Ovary (tissue), 7 donors: ENCODE measurements at regions not wholly inside any gene's neighbourhood (a gene's known extent, or its start where the extent isn't known, plus 50 kb on each side); places are given as distances from the start of the nearest gene placed in this dataset.

Experiments used
- DNase-seq, 5 donors: peaks; one replicate each; pipeline ENCODE4 v3.0.0-alpha.2; 2019 to 2020
- H3K27ac ChIP-seq, 2 donors: fragments of 200-600 bp; one replicate each; pipeline versions ENCODE4 v1.5.1 to v1.8.0; 2019 to 2022
- H3K27me3 ChIP-seq: fragments of 200-600 bp; one replicate; pipeline ENCODE4 v1.8.0; 2022
- H3K36me3 ChIP-seq: fragments of 200-600 bp; sonication (generic); one replicate; pipeline ENCODE4 v1.5.1; 2019
- H3K4me1 ChIP-seq: one replicate; pipeline ENCODE4 v1.8.1; 2013; ENCODE audit warnings: mild to moderate bottlenecking, moderate library complexity; ENCODE audit not compliant: insufficient read depth
- H3K4me3 ChIP-seq: fragments of 200-600 bp; sonication (generic); one replicate; pipeline ENCODE4 v1.5.1; 2017
- H3K9me3 ChIP-seq, 2 donors: fragments of 200-600 bp in 1 of 2; sonication (generic) in 1 of 2; one replicate each; pipeline versions ENCODE4 v1.5.1 to v1.8.1; 2013 to 2019; ENCODE audit warnings: mild to moderate bottlenecking in 1 of 2, moderate library complexity in 1 of 2
- CTCF ChIP-seq, 3 donors: fragments of 450-650 bp in 2 of 3; fragments of 200-600 bp in 1 of 3; IDR thresholded peaks; one replicate each; pipeline versions ENCODE4 v1.5.1 to v1.8.0; 2016 to 2022; ENCODE audit warnings: antibody characterized with exemption in 3 of 3, mild to moderate bottlenecking in 1 of 3
- EP300 ChIP-seq: sonication (generic); formaldehyde crosslinking; IDR thresholded peaks from one replicate; pipeline ENCODE4 v1.6.1; 2017; ENCODE audit warnings: antibody characterized with exemption
- POLR2A ChIP-seq: fragments of 450-650 bp; IDR thresholded peaks from one replicate; pipeline ENCODE4 v1.6.1; 2017; ENCODE audit warnings: antibody characterized with exemption, mild to moderate bottlenecking, moderate library complexity
- WGBS, 3 donors: extraction: QIAGEN DNeasy Blood & Tissue Kit in 1 of 3; methylation state at CpG; one replicate each; pipeline versions ENCODE4 v1.1.5 to v1.1.7; 2013 to 2017; 5-methylcytosine and 5-hydroxymethylcytosine counted together
- intact Hi-C, 4 donors: fragments of 100-400 bp; cut with DNase I; formaldehyde crosslinking; loops; one replicate each; pipeline versions ENCODE4 v1.11.0 to v1.15.1; 2022 to 2023
- donor health status: DM: no; HTN: no; CAD: no; lungs with moderate emphysema.
- donor health status: DM: no; HTN: no; CAD: no.
- donor health status: Bipolar disorder and iron deficiency.
- donor health status: DM: no; HTN: no; CAD: no.
- donor health status: DM: yes; HTN: yes; CAD: no.

- H3K27ac ChIP-seq: no peak overlapping the region
- no peaks in the 10 kb centered on the region for H3K9me3 ChIP-seq
- DNase-seq: no peak
- intact Hi-C loops: no loop called here
- H3K36me3 ChIP-seq: no peaks in the 10 kb centered on the region
- H3K27me3 ChIP-seq: no peaks in the 10 kb centered on the region
- no peak overlapping the region for H3K4me3 ChIP-seq
- TF ChIP-seq EP300: no peak
- no peak for TF ChIP-seq POLR2A
- H3K4me1 ChIP-seq: no peaks in the 10 kb centered on the region
Measured at GRCh38 chr5:54823006-54823405, 162.4 kb downstream of the ESM1 start.

GRCh38 chr5:54822324-54822687 lies 163.1 kb downstream of the ESM1 start:
- H3K27ac ChIP-seq: no peak overlapping the region
- H3K9me3 ChIP-seq: no peaks in the 10 kb centered on the region
- H3K27me3 ChIP-seq: no peaks in the 10 kb centered on the region
- DNase-seq: no peak
- no peak overlapping the region for H3K4me3 ChIP-seq
- TF ChIP-seq EP300 (no peak), CTCF (IDR thresholded peaks at IDR 0.05) (no peak), POLR2A (no peak)
- no peaks in the 10 kb centered on the region for H3K4me1 ChIP-seq
- H3K36me3 ChIP-seq: no peaks in the 10 kb centered on the region
- intact Hi-C loops: no loop called here
- 95 to 98% (median 97%) methylated on average over 2 of the region's 2 CpGs for WGBS, 3 donors

GRCh38 chr5:54821445-54822323 lies 163.7 kb downstream of the ESM1 start:
- H3K9me3 ChIP-seq: no peaks in the 10 kb centered on the region
- H3K4me1 ChIP-seq: no peaks in the 10 kb centered on the region
- H3K27ac ChIP-seq: no peak overlapping the region
- WGBS, 3 donors: 36 to 59% (median 54%) methylated on average over 4 of the region's 4 CpGs
- intact Hi-C loops: no loop called here
- no peak for DNase-seq
- no peaks in the 10 kb centered on the region for H3K36me3 ChIP-seq
- TF ChIP-seq CTCF (IDR thresholded peaks at IDR 0.05) (no peak), EP300 (no peak)
- no peak overlapping the region for H3K4me3 ChIP-seq
- no peaks in the 10 kb centered on the region for H3K27me3 ChIP-seq

- H3K4me3 ChIP-seq: no peak overlapping the region
- 56 to 79% (median 66%) methylated on average over 3 of the region's 3 CpGs for WGBS, 3 donors
Measured at GRCh38 chr5:54820346-54821134, 164.9 kb downstream of the ESM1 start.

More at GRCh38 chr5:54820346-54821134, 164.9 kb downstream of the ESM1 start:
- intact Hi-C loops: no loop called here
- DNase-seq: no peak
- H3K27me3 ChIP-seq: no peaks in the 10 kb centered on the region
- no peaks in the 10 kb centered on the region for H3K4me1 ChIP-seq
- TF ChIP-seq CTCF (IDR thresholded peaks at IDR 0.05) (no peak), POLR2A (no peak), EP300 (no peak)
- no peak overlapping the region for H3K27ac ChIP-seq
- no peaks in the 10 kb centered on the region for H3K9me3 ChIP-seq
- no peaks in the 10 kb centered on the region for H3K36me3 ChIP-seq
